ENCODE measurements at regions not wholly inside any gene's neighbourhood (a gene's known extent, or its start where the extent isn't known, plus 50 kb on each side); places are given as distances from the start of the nearest gene placed in this dataset.

GRCh38 chr3:194971009-194971408 is 285.3 kb downstream of the FAM43A start:
- intact Hi-C loops (cut with micrococcal nuclease; ENCODE audit: unreplicated experiment): no loop called here
- no peaks in the 10 kb centered on the region for H3K4me1 ChIP-seq (ENCODE audit: insufficient read depth, low read length, poor library complexity, severe bottlenecking)
- POLR2A ChIA-PET (ENCODE audit: low non-redundant PET): no interaction called here
- H3K27me3 ChIP-seq (replicated peaks; ENCODE audit: insufficient read depth, low read depth, low read length, poor library complexity): no peaks in the 10 kb centered on the region
- CTCF ChIA-PET: no interaction called here
- H3K27ac ChIP-seq (ENCODE audit: low read depth, low read length, poor library complexity, severe bottlenecking): no peak overlapping the region
- H3K4me3 ChIP-seq (ENCODE audit: low read depth, low read length, poor library complexity, severe bottlenecking): no peak overlapping the region
- no peaks in the 10 kb centered on the region for H3K9me3 ChIP-seq (ENCODE audit: low read depth, low read length, poor library complexity, severe bottlenecking)
- BruUV-seq (replicated peaks): no TSS peak
- TF ChIP-seq CTCF (conservative IDR thresholded peaks at IDR 0.05; ENCODE audit: low read depth, low read length) (no peak), EZH2 (IDR thresholded peaks at IDR 0.05; ENCODE audit: borderline replicate concordance, low read depth, low read length, poor library complexity, severe bottlenecking) (no peak)
- DNase-seq (ENCODE audit: low spot score): no peak
- no peaks in the 10 kb centered on the region for H3K36me3 ChIP-seq (ENCODE audit: insufficient read depth, low read length, poor library complexity, severe bottlenecking)

DNA sequence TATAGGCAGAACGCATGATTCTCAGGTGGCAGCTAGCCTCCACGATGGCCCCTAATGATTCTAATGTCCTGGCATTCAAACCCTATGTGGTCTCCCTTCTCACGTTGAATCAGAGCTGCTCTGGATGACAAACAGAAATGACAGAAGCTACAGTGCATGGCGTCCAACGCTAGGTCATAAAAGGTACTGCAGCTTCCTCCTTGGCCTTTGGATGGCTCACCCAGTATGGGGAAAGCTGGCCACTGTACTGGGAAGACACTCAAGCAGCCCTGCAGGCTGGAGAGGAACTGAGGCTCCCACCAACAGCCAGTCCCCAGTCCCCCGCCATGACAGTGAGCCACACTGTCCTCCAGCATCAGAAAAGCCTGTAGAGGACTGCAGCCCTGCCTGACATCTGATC is 286.3 kb downstream of the FAM43A start:
- Histone ChIP-seq H3K27ac (ENCODE audit: low read depth, low read length, poor library complexity, severe bottlenecking) (no peak overlapping the region), H3K4me1 (ENCODE audit: insufficient read depth, low read length, poor library complexity, severe bottlenecking) (no peaks in the 10 kb centered on the region), H3K9me3 (ENCODE audit: low read depth, low read length, poor library complexity, severe bottlenecking) (no peaks in the 10 kb centered on the region), H3K27me3 (replicated peaks; ENCODE audit: insufficient read depth, low read depth, low read length, poor library complexity) (no peaks in the 10 kb centered on the region), H3K36me3 (ENCODE audit: insufficient read depth, low read length, poor library complexity, severe bottlenecking) (no peaks in the 10 kb centered on the region), H3K4me3 (ENCODE audit: low read depth, low read length, poor library complexity, severe bottlenecking) (no peak overlapping the region)
- BruUV-seq (replicated peaks): no TSS peak
- no peak for TF ChIP-seq CTCF (conservative IDR thresholded peaks at IDR 0.05; ENCODE audit: low read depth, low read length)
- TF ChIP-seq EZH2 (IDR thresholded peaks at IDR 0.05; ENCODE audit: borderline replicate concordance, low read depth, low read length, poor library complexity, severe bottlenecking): no peak
- intact Hi-C loops (cut with micrococcal nuclease; ENCODE audit: unreplicated experiment): no loop called here
- CTCF ChIA-PET: no interaction called here
- no peak for DNase-seq (ENCODE audit: low spot score)
- POLR2A ChIA-PET (ENCODE audit: low non-redundant PET): interaction anchor here (0.6 kb wide), 1 partner anchor 28 kb away, joined by 3 read pairs; no protein-coding TSS in a partner anchor

DNA sequence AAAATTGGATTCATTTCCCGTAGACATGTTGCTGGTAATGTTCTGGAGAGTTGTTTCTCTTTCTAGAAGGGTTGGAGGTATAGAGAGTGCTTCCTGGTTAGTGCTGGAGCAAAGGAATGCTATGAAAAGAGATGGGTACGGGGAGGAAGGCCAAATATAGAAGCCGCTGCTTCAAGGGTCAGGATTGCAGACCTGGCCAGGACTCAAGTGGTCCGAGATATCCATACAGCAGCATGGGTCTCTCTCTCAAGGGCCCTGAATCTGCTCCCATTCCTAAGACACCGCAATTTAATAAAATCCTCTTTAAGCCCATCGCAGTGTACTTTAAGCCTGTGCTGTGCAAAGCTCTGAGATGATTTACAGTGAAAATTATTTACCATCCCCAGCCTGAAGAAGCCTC is 287.0 kb downstream of the FAM43A start:
- TF ChIP-seq EZH2 (IDR thresholded peaks at IDR 0.05; ENCODE audit: borderline replicate concordance, low read depth, low read length, poor library complexity, severe bottlenecking): no peak
- no peak for TF ChIP-seq CTCF (conservative IDR thresholded peaks at IDR 0.05; ENCODE audit: low read depth, low read length)
- Histone ChIP-seq H3K4me3 (ENCODE audit: low read depth, low read length, poor library complexity, severe bottlenecking) (no peak overlapping the region), H3K4me1 (ENCODE audit: insufficient read depth, low read length, poor library complexity, severe bottlenecking) (no peaks in the 10 kb centered on the region), H3K36me3 (ENCODE audit: insufficient read depth, low read length, poor library complexity, severe bottlenecking) (no peaks in the 10 kb centered on the region), H3K9me3 (ENCODE audit: low read depth, low read length, poor library complexity, severe bottlenecking) (no peaks in the 10 kb centered on the region), H3K27me3 (replicated peaks; ENCODE audit: insufficient read depth, low read depth, low read length, poor library complexity) (no peaks in the 10 kb centered on the region), H3K27ac (ENCODE audit: low read depth, low read length, poor library complexity, severe bottlenecking) (no peak overlapping the region)
- DNase-seq (ENCODE audit: low spot score): no peak
- ChIA-PET CTCF (no interaction called here), POLR2A (ENCODE audit: low non-redundant PET) (no interaction called here)
- intact Hi-C loops (cut with micrococcal nuclease; ENCODE audit: unreplicated experiment): no loop called here
- BruUV-seq (replicated peaks): no TSS peak
